Stimulated activated naive CD8-positive, alpha-beta T cell treated with anti-CD3 and anti-CD28 coated beads, Interleukin-15, Interleukin-2, amounts not matched to agents 100 ng/mL and 50 ng/mL, for 24 hours (primary cell): ENCODE measurements at regions not wholly inside any gene's neighbourhood (a gene's known extent, or its start where the extent isn't known, plus 50 kb on each side); places are given as distances from the start of the nearest gene placed in this dataset.

Source experiments
- H3K27ac Mint-ChIP-seq: one replicate; pipeline ENCODE4 v1.8.0; 2021; ENCODE audit warnings: mild to moderate bottlenecking, mixed read lengths
- H3K27me3 Mint-ChIP-seq: one replicate; pipeline ENCODE4 v1.8.0; 2021; ENCODE audit warnings: mixed read lengths
- H3K36me3 Mint-ChIP-seq: one replicate; pipeline ENCODE4 v1.8.0; 2021; ENCODE audit warnings: low read depth, mixed read lengths
- H3K4me1 Mint-ChIP-seq: one replicate; pipeline ENCODE4 v1.8.0; 2021; ENCODE audit warnings: low read depth, mixed read lengths
- H3K4me3 Mint-ChIP-seq: one replicate; pipeline ENCODE4 v1.8.0; 2021; ENCODE audit warnings: mild to moderate bottlenecking, mixed read lengths
- H3K9me3 Mint-ChIP-seq: one replicate; pipeline ENCODE4 v1.8.0; 2021; ENCODE audit warnings: mixed read lengths

DNA sequence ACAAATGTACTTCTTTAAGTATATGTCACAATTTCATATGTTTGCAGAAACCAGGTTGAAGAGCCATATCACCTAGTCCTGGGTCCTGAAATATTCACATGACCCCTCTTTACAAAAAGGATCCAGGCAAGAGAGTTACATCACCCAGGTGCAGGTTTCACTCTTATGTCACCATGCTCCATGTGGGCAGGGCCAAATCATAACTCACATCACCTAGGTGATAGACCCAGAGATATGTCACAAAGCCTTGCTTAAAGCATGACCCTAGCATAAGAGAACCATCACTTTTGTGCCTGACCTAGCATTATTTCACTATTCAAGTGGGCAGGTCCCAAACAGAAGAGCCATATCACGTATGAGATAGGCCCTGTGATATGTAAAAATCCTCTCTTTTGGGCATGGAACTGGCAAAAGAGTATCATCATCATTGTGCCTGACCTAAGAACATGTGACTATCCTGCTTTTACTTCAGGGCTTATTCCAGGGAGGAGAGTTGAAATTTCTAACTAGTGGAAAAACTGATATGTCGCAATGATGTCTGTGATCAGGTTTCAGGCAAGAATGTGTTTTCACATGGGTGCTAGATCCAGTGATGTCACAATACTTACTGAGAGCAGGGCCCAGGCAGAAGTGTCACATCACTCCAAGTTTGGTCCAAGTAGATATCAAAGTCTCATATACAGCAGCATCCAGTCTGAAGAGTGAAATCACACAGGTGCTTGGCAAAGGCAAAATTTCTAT lies 909.9 kb upstream of the AMELY start:
- Mint-ChIP-seq H3K9me3 (no peaks in the 10 kb centered on the region), H3K4me1 (no peaks in the 10 kb centered on the region), H3K27ac (no peak overlapping the region), H3K27me3 (no peaks in the 10 kb centered on the region), H3K4me3 (no peak overlapping the region), H3K36me3 (no peaks in the 10 kb centered on the region)

DNA sequence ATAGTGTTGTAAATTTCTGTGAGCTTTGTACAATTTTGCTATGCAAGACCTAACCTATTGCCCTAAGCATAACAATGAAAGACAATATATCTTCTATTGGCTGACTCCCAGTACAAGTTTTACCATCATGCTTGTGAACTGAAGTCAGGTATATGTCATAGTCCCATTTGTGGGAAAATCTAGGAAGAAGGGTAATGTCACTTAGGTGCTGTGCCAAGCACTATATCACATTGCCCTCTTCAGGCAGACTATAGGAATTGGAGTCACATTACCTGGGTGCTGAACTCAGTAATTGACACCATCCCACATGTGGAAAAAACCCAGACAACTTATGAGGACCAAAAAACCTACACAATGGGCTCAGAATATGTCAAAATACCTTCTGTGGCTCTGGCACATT lies 907.4 kb upstream of the AMELY start:
- no peak overlapping the region for H3K27ac Mint-ChIP-seq
- H3K27me3 Mint-ChIP-seq = no peaks in the 10 kb centered on the region
- H3K9me3 Mint-ChIP-seq = no peaks in the 10 kb centered on the region
- no peak overlapping the region for H3K4me3 Mint-ChIP-seq
- no peaks in the 10 kb centered on the region for H3K36me3 Mint-ChIP-seq
- H3K4me1 Mint-ChIP-seq = no peaks in the 10 kb centered on the region

DNA sequence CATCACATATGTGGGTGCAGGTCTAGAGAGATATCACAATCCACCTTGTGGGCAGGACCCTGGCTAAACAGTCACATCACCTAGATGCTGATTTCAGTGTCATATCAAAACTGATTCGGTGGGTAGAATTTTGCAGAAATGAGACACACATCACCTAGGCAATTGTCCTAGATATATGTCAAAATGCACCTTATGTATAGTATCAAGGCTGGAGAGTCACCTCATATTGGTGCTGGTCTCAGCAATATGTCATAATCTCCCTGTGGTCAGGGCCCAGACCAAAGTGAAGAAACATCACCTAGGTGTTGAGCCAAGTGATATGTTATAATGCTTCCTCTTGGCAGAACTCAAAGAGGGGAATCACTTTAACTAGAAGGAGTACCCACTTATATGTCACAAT lies 905.0 kb upstream of the AMELY start:
- Mint-ChIP-seq H3K9me3 (no peaks in the 10 kb centered on the region), H3K4me3 (no peak overlapping the region), H3K4me1 (no peaks in the 10 kb centered on the region), H3K27me3 (no peaks in the 10 kb centered on the region), H3K27ac (no peak overlapping the region), H3K36me3 (no peaks in the 10 kb centered on the region)

DNA sequence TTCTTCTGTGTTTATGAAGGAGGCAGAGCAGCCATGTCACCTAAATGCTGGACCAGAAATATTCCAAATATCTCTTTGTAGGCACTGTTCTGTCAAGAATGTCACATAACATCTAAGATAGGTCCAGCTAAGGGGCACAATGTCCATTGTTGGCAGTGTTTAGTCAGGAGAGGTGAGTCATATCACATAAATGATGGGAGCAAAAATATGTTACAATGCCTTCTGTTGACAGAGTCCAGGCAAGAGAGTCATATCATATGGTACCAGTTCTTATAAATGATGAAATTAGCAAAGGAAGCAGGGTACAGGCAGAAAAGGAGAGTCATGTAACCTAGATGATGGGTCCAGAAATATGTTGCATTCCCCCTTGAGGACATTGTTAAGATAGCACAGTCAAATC lies 904.4 kb upstream of the AMELY start:
- no peak overlapping the region for H3K4me3 Mint-ChIP-seq
- H3K4me1 Mint-ChIP-seq = no peaks in the 10 kb centered on the region
- no peaks in the 10 kb centered on the region for H3K9me3 Mint-ChIP-seq
- no peaks in the 10 kb centered on the region for H3K27me3 Mint-ChIP-seq
- no peaks in the 10 kb centered on the region for H3K36me3 Mint-ChIP-seq
- no peak overlapping the region for H3K27ac Mint-ChIP-seq

- H3K4me3 Mint-ChIP-seq = no peak overlapping the region
- H3K36me3 Mint-ChIP-seq = no peaks in the 10 kb centered on the region
- no peak overlapping the region for H3K27ac Mint-ChIP-seq
- H3K9me3 Mint-ChIP-seq = no peaks in the 10 kb centered on the region
- no peaks in the 10 kb centered on the region for H3K27me3 Mint-ChIP-seq
- H3K4me1 Mint-ChIP-seq = no peaks in the 10 kb centered on the region
Measured at GRCh38 chrY:7815285-7815684, 903.7 kb upstream of the AMELY start.

DNA sequence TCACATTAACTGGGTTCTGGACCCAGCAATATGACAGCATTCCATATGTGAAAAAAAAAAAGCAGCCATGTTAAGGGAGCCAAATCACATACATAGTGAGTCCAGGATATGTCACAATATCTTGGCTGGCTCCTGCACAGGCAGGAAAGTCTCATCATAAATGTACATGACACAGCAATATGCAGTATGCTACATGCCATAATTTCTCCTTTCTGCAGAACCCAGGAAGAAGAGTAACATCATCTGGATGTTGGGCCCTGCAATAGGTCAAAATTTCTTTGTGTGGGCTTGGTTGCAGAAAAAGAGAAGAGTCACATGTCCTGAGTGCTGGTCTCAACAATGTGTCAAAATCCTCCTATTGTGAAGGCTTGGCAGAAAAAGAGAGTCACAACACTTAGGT lies 902.8 kb upstream of the AMELY start:
- Mint-ChIP-seq H3K4me3 (no peak overlapping the region), H3K27me3 (no peaks in the 10 kb centered on the region)

DNA sequence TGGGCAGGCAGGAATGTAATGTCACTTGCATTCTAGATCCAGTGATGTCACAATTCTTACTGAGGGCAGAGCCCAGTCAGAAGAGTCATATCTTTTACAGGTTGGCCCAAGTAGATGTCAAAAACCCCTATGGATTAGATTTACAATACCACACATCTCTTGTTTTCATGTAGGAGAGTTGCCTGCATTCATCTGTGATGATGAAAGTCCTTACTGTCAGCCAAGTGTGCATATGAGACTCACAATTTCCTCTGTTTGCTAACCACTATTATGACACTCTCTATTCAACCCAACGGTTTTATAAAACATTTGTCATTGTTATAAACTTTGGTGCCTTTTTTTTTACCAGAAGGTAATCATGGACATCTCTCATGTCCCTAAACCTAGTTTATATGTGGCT lies 898.8 kb upstream of the AMELY start:
- Mint-ChIP-seq H3K27ac (no peak overlapping the region), H3K4me3 (no peak overlapping the region), H3K27me3 (no peaks in the 10 kb centered on the region), H3K9me3 (no peaks in the 10 kb centered on the region), H3K4me1 (no peaks in the 10 kb centered on the region), H3K36me3 (no peaks in the 10 kb centered on the region)

More for the DNA sequence above, 902.8 kb upstream of the AMELY start:
- Mint-ChIP-seq H3K4me1 (no peaks in the 10 kb centered on the region), H3K9me3 (no peaks in the 10 kb centered on the region), H3K27ac (no peak overlapping the region), H3K36me3 (no peaks in the 10 kb centered on the region)

DNA sequence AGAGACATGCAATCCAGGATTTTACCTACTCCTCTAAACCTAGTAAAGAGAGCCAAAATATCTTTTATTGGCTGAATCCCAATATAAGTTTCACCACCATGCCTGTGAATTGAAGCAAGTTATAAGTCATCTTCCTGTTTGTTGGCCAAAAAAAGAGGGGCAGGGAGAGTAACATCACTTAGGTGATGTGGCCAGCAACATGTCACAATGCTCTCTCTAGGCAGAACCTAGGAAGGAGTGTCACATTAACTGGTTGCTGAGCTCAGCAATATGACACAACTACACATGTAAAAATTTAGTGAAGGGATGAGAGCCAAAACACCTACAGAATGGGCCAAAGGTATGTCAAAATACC lies 895.9 kb upstream of the AMELY start:
- H3K9me3 Mint-ChIP-seq = no peaks in the 10 kb centered on the region
- H3K36me3 Mint-ChIP-seq = no peaks in the 10 kb centered on the region
- no peak overlapping the region for H3K27ac Mint-ChIP-seq
- H3K4me1 Mint-ChIP-seq = no peaks in the 10 kb centered on the region
- H3K27me3 Mint-ChIP-seq = no peaks in the 10 kb centered on the region
- H3K4me3 Mint-ChIP-seq = no peak overlapping the region

- Mint-ChIP-seq H3K4me3 (no peak overlapping the region), H3K36me3 (no peaks in the 10 kb centered on the region), H3K4me1 (no peaks in the 10 kb centered on the region), H3K9me3 (no peaks in the 10 kb centered on the region), H3K27me3 (no peaks in the 10 kb centered on the region), H3K27ac (no peak overlapping the region)
Measured at GRCh38 chrY:7806592-7807515, 895.3 kb upstream of the AMELY start.

DNA sequence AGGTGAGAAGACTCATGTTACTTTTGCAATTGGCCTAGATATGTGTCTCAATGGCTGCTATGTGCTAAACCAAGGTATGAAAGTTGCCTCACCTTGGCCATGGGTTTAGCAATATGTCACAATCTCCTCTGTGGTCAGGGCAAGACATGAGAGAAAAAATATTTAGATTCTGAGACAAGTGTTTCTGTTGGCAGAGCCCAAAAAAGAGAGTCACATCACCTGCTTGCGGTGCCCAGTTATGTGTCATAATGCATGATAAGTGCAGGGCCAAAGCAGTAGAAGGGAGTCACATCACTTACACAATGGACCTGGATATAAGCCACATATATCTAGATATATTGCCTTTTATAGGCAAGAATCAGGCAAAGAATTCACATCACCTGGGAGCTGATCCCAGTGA lies 894.1 kb upstream of the AMELY start:
- Mint-ChIP-seq H3K9me3 (peaks cover 8% of the 10 kb centered on the region), H3K4me1 (no peaks in the 10 kb centered on the region), H3K27me3 (no peaks in the 10 kb centered on the region), H3K36me3 (no peaks in the 10 kb centered on the region), H3K4me3 (no peak overlapping the region), H3K27ac (no peak overlapping the region)

- peaks cover 13% of the 10 kb centered on the region for H3K9me3 Mint-ChIP-seq
- H3K4me3 Mint-ChIP-seq = no peak overlapping the region
- H3K4me1 Mint-ChIP-seq = no peaks in the 10 kb centered on the region
- H3K27me3 Mint-ChIP-seq = peaks cover 4% of the 10 kb centered on the region
- no peaks in the 10 kb centered on the region for H3K36me3 Mint-ChIP-seq
- no peak overlapping the region for H3K27ac Mint-ChIP-seq
Measured at GRCh38 chrY:7803737-7804136, 892.2 kb upstream of the AMELY start.

DNA sequence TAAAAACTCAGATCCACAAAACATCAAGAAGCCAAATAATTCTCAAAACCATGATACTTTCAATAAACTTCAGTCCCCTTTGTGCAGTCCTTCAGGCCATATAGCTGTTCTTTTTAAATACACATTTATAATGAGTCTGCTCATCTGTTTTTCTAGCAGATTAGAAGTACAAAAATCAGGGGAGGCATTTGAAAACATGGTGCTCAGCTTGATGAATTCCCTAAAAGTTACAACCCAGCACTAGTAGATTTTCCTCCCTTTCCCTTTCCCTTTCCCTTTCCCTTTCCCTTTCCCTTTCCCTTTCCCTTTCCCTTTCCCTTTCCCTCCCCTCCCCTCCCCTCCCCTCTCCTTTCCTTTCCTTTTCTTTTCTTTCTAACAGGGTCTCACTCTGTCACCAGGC lies 884.6 kb upstream of the AMELY start:
- Mint-ChIP-seq H3K4me3 (no peak overlapping the region), H3K36me3 (no peaks in the 10 kb centered on the region), H3K27ac (no peak overlapping the region), H3K4me1 (no peaks in the 10 kb centered on the region), H3K27me3 (peaks cover 4% of the 10 kb centered on the region), H3K9me3 (peaks cover 7% of the 10 kb centered on the region)

DNA sequence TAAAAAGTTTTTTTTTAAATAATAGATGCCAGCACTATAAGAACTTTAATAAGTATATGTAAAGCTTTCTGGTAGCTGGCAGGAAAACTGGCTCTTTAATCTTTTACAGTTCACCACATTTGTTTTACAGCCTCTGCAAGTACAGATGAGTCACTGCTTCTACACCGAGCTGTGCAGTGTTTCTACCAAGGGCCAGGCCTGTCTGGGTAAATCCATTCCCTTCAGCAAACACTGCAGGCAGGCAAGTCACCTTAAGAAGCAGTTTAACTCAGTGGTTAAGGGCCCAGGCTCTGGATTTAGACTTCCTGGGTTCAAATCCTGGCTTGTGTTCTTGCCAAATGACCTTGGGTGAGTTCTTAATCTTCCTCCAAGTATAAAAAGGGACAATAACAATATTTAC lies 882.9 kb upstream of the AMELY start:
- Mint-ChIP-seq H3K4me3 (no peak overlapping the region), H3K36me3 (no peaks in the 10 kb centered on the region), H3K27ac (peak overlapping the region; percentile 28), H3K27me3 (no peaks in the 10 kb centered on the region), H3K4me1 (no peaks in the 10 kb centered on the region), H3K9me3 (no peaks in the 10 kb centered on the region)

GRCh38 chrY:7793989-7794388 lies 882.4 kb upstream of the AMELY start:
- H3K27ac Mint-ChIP-seq = no peak overlapping the region
- no peaks in the 10 kb centered on the region for H3K9me3 Mint-ChIP-seq
- H3K4me1 Mint-ChIP-seq = no peaks in the 10 kb centered on the region
- H3K36me3 Mint-ChIP-seq = no peaks in the 10 kb centered on the region
- no peaks in the 10 kb centered on the region for H3K27me3 Mint-ChIP-seq
- no peak overlapping the region for H3K4me3 Mint-ChIP-seq

GRCh38 chrY:7792431-7792830 lies 880.9 kb upstream of the AMELY start:
- Mint-ChIP-seq H3K27ac (no peak overlapping the region), H3K4me3 (no peak overlapping the region), H3K27me3 (no peaks in the 10 kb centered on the region), H3K9me3 (no peaks in the 10 kb centered on the region), H3K36me3 (no peaks in the 10 kb centered on the region), H3K4me1 (no peaks in the 10 kb centered on the region)
